ENCODE measurements at regions not wholly inside any gene's neighbourhood (a gene's known extent, or its start where the extent isn't known, plus 50 kb on each side); places are given as distances from the start of the nearest gene placed in this dataset.

DNA sequence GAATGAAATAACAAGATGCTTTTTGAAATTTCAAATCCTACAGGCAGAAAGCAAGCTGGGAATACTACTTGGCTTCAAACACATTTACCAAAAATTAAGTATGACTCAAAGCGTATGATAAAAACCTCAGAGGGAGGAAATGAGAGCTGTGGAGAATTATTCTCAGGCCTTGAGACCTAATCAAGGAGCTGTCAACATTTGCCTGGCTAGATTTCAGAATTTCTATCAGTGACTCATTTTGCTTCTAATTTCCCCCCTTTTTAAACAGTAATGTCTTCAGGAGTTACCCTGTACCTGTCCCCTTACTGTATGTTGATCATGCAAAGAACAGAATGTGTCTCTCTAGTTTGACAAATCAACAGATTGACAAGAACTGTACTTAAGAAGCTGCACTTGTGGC lies 1324.5 kb upstream of the DDX18 start (continued):
- TF ChIP-seq, protein P1, sequence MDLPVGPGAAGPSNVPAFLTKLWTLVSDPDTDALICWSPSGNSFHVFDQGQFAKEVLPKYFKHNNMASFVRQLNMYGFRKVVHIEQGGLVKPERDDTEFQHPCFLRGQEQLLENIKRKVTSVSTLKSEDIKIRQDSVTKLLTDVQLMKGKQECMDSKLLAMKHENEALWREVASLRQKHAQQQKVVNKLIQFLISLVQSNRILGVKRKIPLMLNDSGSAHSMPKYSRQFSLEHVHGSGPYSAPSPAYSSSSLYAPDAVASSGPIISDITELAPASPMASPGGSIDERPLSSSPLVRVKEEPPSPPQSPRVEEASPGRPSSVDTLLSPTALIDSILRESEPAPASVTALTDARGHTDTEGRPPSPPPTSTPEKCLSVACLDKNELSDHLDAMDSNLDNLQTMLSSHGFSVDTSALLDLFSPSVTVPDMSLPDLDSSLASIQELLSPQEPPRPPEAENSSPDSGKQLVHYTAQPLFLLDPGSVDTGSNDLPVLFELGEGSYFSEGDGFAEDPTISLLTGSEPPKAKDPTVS (IDR thresholded peaks at IDR 0.05; ENCODE audit: low read depth, low read length), result no peak
- TF ChIP-seq RUNX3 (IDR thresholded peaks at IDR 0.05; ENCODE audit: low read length), result no peak
- no peak for TF ChIP-seq YBX1 (IDR thresholded peaks at IDR 0.05)
- TF ChIP-seq RBBP5 (conservative IDR thresholded peaks at IDR 0.05), result no peak
- TF ChIP-seq, protein P2, sequence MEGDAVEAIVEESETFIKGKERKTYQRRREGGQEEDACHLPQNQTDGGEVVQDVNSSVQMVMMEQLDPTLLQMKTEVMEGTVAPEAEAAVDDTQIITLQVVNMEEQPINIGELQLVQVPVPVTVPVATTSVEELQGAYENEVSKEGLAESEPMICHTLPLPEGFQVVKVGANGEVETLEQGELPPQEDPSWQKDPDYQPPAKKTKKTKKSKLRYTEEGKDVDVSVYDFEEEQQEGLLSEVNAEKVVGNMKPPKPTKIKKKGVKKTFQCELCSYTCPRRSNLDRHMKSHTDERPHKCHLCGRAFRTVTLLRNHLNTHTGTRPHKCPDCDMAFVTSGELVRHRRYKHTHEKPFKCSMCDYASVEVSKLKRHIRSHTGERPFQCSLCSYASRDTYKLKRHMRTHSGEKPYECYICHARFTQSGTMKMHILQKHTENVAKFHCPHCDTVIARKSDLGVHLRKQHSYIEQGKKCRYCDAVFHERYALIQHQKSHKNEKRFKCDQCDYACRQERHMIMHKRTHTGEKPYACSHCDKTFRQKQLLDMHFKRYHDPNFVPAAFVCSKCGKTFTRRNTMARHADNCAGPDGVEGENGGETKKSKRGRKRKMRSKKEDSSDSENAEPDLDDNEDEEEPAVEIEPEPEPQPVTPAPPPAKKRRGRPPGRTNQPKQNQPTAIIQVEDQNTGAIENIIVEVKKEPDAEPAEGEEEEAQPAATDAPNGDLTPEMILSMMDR (IDR thresholded peaks at IDR 0.05 in 2 of 3, conservative IDR thresholded peaks at IDR 0.05 in 1 of 3; ENCODE audit: control insufficient read depth in 2 of 3, extremely low read depth in 1 of 3, insufficient read depth in 1 of 3, low read depth in 3 of 3, low read length in 3 of 3), result no peak

DNA sequence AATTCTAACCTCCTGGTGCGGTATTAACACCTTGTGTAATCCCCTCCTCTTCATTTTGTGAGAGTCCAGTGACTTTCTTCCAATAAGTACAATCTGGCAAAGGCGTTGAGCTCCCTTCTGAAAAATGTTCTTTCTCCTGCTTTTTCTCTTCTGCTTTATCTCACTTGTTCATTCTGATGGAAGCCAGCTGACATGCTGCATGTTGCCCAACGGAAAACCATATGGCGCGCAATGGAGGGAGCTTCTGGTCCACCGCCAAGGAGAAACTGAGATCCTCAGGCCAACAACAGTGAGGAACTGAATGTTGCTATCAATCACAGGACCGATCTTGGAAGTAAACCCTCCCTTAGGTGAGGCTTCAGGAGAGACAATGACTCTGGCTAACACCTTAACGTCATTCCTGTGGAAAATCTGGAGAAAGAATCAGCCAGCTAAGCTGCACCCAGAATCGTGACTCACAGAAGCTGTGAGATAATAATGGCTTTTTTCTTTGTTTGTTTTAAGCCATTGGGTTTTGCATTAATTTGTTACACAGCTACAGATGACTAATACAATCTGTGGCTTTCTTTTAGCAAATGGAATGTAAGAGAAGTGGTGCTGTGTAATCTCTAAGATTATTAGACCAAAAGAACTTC lies 1323.9 kb upstream of the DDX18 start:
- Histone ChIP-seq H3K9me3 (replicated peaks; ENCODE audit: control insufficient read depth, insufficient read depth, low read length) (no peaks in the 10 kb centered on the region), H3K27ac (ENCODE audit: control insufficient read depth, insufficient read depth) (no peak overlapping the region), H3K36me3 (ENCODE audit: control insufficient read depth in 2 of 2, insufficient read depth in 2 of 2, low read length in 1 of 2) (no peaks in the 10 kb centered on the region), H2AFZ (ENCODE audit: control insufficient read depth, low read depth, low read length) (no peak overlapping the region), H3K79me2 (ENCODE audit: control insufficient read depth, insufficient read depth, low read length) (no peaks in the 10 kb centered on the region), H3K4me3 (no peak overlapping the region), H3K27me3 (replicated peaks in 1 of 2; ENCODE audit: control insufficient read depth in 2 of 2, insufficient read depth in 2 of 2, low read length in 1 of 2) (no peaks in the 10 kb centered on the region), H3K4me1 (ENCODE audit: control insufficient read depth, insufficient read depth, low read length) (no peaks in the 10 kb centered on the region), H3K9ac (ENCODE audit: control insufficient read depth, insufficient read depth, low read length) (no peak overlapping the region), H4K20me1 (ENCODE audit: control insufficient read depth, insufficient read depth) (no peaks in the 10 kb centered on the region), H3K4me2 (ENCODE audit: control insufficient read depth, insufficient read depth) (no peak overlapping the region)
- CTCF ChIA-PET, result no interaction called here
- POLR2A ChIA-PET, result no interaction called here
- in situ Hi-C loops (cut with MboI) (no loop called here), intact Hi-C loops (cut with micrococcal nuclease; ENCODE audit: unreplicated experiment) (no loop called here)
- BruUV-seq (replicated peaks), result no TSS peak
- DNase-seq (ENCODE audit: low read depth, low spot score) (no peak), FAIRE-seq (no peak), ATAC-seq (no peak)
- RAD21 ChIA-PET (ENCODE audit: unreplicated experiment), result no interaction called here
- SMC1A ChIA-PET (ENCODE audit: uncharacterized antibody, unreplicated experiment), result no interaction called here
- 38% methylated on average over 9 of the region's 9 CpGs for WGBS (ENCODE audit: insufficient coverage, insufficient replicate concordance, low lambda C conversion rate, missing lambda C conversion rate)
- TF ChIP-seq NFXL1 (IDR thresholded peaks at IDR 0.05; ENCODE audit: borderline replicate concordance) (no peak), STAT1 (conservative IDR thresholded peaks at IDR 0.05) (no peak), BHLHE40 (IDR thresholded peaks at IDR 0.05; ENCODE audit: borderline replicate concordance in 1 of 2, low read depth in 2 of 2, low read length in 1 of 2) (no peak), EZH2 (IDR thresholded peaks at IDR 0.05; ENCODE audit: borderline replicate concordance, control insufficient read depth, low read depth, low read length) (no peak), RELA (IDR thresholded peaks at IDR 0.05; ENCODE audit: borderline replicate concordance, partially characterized antibody) (no peak), PAX8 (IDR thresholded peaks at IDR 0.05) (no peak)
- TF ChIP-seq, protein P3, sequence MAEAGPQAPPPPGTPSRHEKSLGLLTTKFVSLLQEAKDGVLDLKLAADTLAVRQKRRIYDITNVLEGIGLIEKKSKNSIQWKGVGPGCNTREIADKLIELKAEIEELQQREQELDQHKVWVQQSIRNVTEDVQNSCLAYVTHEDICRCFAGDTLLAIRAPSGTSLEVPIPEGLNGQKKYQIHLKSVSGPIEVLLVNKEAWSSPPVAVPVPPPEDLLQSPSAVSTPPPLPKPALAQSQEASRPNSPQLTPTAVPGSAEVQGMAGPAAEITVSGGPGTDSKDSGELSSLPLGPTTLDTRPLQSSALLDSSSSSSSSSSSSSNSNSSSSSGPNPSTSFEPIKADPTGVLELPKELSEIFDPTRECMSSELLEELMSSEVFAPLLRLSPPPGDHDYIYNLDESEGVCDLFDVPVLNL (IDR thresholded peaks at IDR 0.05; ENCODE audit: low read depth, low read length), result no peak
- TF ChIP-seq, protein P4, sequence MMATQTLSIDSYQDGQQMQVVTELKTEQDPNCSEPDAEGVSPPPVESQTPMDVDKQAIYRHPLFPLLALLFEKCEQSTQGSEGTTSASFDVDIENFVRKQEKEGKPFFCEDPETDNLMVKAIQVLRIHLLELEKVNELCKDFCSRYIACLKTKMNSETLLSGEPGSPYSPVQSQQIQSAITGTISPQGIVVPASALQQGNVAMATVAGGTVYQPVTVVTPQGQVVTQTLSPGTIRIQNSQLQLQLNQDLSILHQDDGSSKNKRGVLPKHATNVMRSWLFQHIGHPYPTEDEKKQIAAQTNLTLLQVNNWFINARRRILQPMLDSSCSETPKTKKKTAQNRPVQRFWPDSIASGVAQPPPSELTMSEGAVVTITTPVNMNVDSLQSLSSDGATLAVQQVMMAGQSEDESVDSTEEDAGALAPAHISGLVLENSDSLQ (IDR thresholded peaks at IDR 0.05), result no peak
- TF ChIP-seq, protein P5, sequence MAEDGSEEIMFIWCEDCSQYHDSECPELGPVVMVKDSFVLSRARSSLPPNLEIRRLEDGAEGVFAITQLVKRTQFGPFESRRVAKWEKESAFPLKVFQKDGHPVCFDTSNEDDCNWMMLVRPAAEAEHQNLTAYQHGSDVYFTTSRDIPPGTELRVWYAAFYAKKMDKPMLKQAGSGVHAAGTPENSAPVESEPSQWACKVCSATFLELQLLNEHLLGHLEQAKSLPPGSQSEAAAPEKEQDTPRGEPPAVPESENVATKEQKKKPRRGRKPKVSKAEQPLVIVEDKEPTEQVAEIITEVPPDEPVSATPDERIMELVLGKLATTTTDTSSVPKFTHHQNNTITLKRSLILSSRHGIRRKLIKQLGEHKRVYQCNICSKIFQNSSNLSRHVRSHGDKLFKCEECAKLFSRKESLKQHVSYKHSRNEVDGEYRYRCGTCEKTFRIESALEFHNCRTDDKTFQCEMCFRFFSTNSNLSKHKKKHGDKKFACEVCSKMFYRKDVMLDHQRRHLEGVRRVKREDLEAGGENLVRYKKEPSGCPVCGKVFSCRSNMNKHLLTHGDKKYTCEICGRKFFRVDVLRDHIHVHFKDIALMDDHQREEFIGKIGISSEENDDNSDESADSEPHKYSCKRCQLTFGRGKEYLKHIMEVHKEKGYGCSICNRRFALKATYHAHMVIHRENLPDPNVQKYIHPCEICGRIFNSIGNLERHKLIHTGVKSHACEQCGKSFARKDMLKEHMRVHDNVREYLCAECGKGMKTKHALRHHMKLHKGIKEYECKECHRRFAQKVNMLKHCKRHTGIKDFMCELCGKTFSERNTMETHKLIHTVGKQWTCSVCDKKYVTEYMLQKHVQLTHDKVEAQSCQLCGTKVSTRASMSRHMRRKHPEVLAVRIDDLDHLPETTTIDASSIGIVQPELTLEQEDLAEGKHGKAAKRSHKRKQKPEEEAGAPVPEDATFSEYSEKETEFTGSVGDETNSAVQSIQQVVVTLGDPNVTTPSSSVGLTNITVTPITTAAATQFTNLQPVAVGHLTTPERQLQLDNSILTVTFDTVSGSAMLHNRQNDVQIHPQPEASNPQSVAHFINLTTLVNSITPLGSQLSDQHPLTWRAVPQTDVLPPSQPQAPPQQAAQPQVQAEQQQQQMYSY (CRISPR knock-in tag; IDR thresholded peaks at IDR 0.05), result no peak

All from GM12878 (cell line).